HG03521 (cell line): ENCODE measurements at regions not wholly inside any gene's neighbourhood (a gene's known extent, or its start where the extent isn't known, plus 50 kb on each side); places are given as distances from the start of the nearest gene placed in this dataset.
"Not testable (repeated sequence)": the region's sequence is repeated elsewhere in the genome, so short reads cannot be mapped to it uniquely, and the experiment has no call there.

Experiments used
- ATAC-seq: cut with Tn5 transposase; IDR thresholded peaks from one replicate; pipeline ENCODE4 v1.9.1; 2021; ENCODE audit warnings: mild to moderate bottlenecking, moderate library complexity; ENCODE audit not compliant: unreplicated experiment

DNA sequence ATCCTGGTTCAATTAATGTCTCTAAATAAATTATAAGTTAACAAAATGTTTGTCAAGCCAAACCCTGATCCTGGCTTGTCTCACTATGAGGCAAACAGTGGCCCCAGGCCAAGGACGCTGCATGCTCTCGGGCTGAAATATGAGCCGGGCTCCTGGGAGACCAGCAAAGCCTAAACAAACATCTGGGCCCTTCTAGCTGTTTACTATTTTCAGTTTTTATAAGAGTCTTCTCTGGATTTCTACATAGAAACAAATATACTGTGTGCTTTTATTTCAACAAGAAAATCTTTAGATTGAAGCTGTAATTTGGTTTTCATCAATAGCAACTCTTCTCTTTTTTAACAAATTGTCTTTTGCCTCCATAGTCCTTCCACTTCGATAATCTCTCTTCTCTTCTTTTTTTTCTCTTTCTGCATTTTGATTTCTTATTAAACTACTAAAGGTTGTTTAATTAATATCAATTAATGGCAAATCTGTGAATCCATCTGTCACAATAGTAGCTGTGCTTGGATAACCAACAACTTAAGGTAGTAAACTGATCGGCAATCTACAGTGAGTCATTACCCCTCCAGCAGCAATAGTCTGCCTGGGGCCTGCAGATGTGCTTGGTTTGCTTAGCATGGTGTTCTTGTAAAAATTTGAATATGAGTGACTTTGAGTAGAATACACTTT is 83.3 kb upstream of the DNAJC1 start:
- no peak for ATAC-seq

DNA sequence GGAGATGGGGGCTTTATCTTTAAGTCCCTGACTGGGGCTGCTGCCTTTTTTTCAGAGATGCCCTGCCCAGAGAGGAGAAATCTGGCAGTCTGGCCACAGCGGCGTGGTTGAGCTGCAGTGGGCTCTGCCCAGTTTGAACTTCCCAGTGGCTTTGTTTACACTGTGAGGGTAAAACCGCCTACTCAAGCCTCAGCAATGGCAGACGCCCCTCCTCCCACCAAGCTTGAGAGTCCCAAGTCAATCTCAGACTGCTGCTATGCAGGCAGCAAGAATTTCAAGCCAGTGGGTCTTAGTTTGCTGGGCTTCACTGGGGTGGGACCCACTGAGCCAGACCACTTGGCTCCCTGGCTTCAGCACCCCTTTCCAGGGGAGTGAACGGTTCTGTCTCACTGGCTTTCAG is 76.4 kb upstream of the DNAJC1 start:
- ATAC-seq = not testable (repeated sequence)

DNA sequence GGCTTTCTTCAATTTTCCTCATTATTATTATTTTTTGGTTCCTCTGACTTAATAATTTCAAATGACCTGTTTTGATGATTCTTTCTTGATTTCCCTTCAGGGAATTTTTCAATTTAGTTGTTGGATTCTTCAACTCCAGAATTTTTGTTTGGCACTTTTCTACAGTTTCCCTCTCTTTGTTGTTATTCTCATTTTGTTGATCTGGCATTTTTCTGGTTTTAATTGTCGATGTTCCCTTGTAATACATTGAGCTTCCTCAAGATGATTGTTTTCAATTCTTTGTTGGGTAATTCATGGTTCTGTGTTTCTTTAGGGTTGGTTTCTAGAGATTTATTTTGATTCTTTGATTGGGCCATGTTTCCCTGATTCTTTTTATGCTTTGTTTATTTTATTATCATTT is 67.8 kb upstream of the DNAJC1 start:
- no peak for ATAC-seq

DNA sequence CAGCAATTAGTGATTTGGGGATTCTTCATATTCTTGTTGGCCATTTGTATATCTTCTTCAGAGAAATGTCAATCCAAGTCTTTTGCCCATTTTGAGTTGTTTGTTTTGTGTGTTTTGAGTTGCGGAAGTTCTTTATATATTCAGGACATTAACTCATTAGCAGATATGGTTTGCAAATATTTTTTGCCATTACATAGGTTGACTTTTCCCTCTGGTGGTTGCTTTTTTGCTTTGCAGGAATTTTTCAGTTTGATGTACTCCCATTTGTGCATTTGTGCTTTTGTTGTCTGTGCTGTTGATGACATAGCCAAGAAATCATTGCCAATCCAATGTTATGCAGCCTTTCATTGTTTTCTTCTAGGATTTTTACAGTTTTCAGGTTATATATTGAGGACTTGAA is 63.6 kb upstream of the DNAJC1 start:
- no peak for ATAC-seq

DNA sequence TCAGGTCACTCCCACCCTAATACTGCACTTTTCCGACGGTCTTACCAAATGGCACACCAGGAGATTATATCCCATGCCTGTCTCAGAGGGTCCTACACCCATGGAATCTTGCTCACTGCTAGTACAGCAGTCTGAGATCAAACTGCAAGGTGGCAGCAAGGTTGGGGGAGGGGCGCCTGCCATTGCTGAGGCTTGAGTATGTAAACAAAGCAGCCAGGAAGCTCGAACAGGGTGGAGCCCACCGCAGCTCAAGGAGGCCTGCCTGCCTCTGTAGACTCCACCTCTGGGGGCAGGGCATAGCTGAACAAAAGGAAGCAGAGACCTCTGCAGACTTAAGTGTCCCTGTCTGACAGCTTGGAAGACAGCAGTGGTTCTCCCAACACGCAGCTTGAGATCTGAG is 57.5 kb upstream of the DNAJC1 start:
- ATAC-seq = not testable (repeated sequence)

DNA sequence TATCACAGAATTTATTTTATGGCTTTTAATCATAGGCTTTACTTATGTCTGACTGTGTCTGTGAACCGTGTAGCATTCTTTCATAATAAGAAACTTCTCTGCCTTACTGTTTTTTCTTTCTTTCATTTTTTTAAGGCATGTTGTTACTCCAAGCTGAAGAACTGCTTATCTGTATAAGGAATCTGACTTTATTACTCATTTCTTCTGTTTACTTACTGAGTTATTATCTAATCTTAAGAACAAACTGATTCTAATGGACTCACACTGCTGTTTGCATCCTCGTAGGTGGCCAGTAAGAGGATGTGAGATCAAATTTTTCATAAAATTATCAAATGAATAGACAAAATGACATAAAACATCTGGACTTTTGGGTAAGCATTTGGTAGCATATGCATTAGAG is 54.7 kb upstream of the DNAJC1 start:
- ATAC-seq = no peak

DNA sequence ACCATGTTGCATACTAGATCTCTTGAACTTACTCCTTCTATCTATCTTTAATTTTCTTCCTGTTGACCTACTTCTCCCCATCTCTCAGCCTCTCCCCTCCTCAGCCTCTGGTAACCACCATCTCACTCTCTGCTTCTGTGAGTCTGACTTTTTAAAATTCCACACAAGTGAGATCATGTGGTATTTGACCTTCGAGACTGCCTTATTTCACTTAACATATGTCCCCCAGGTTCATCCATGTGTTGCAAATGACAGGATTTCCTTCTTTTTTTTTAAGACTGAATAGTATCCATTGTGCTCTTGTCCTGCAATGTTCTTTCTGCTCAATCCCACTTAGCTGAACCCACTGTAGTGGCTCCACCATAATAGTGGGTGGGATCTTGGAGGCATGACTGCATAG is 51.4 kb upstream of the DNAJC1 start:
- ATAC-seq = no peak
